ENCODE measurements at regions not wholly inside any gene's neighbourhood (a gene's known extent, or its start where the extent isn't known, plus 50 kb on each side); places are given as distances from the start of the nearest gene placed in this dataset.

- H3K36me3 ChIP-seq (ENCODE audit: insufficient read depth) = no peaks in the 10 kb centered on the region
- no peaks in the 10 kb centered on the region for H4K20me1 ChIP-seq (ENCODE audit: insufficient read depth)
- H3K27ac ChIP-seq = no peak overlapping the region
- H3K9ac ChIP-seq = no peak overlapping the region
- no peaks in the 10 kb centered on the region for H3K27me3 ChIP-seq (ENCODE audit: insufficient read depth, low read depth)
- no peak overlapping the region for H3K4me3 ChIP-seq (IDR thresholded peaks at IDR 0.05; ENCODE audit: insufficient read depth, low read depth, low read length)
- no peak overlapping the region for H3K4me2 ChIP-seq
- no peak for TF ChIP-seq CTCF (conservative IDR thresholded peaks at IDR 0.05; ENCODE audit: low read depth, low read length)
- H2AFZ ChIP-seq (ENCODE audit: low read depth) = no peak overlapping the region
- H3K4me1 ChIP-seq (ENCODE audit: low read depth, poor library complexity, severe bottlenecking) = no peaks in the 10 kb centered on the region
- H3K79me2 ChIP-seq (ENCODE audit: insufficient read depth, low read depth) = no peaks in the 10 kb centered on the region
Measured at GRCh38 chr18:77539860-77540259, 290.2 kb downstream of the GALR1 start.

GRCh38 chr18:77544792-77545191 lies 295.1 kb downstream of the GALR1 start:
- Histone ChIP-seq H3K4me2 (no peak overlapping the region), H4K20me1 (ENCODE audit: insufficient read depth) (no peaks in the 10 kb centered on the region), H3K9ac (no peak overlapping the region), H3K4me3 (IDR thresholded peaks at IDR 0.05; ENCODE audit: insufficient read depth, low read depth, low read length) (no peak overlapping the region), H3K36me3 (ENCODE audit: insufficient read depth) (no peaks in the 10 kb centered on the region), H2AFZ (ENCODE audit: low read depth) (no peak overlapping the region), H3K27ac (no peak overlapping the region), H3K79me2 (ENCODE audit: insufficient read depth, low read depth) (no peaks in the 10 kb centered on the region), H3K27me3 (ENCODE audit: insufficient read depth, low read depth) (no peaks in the 10 kb centered on the region), H3K4me1 (ENCODE audit: low read depth, poor library complexity, severe bottlenecking) (no peaks in the 10 kb centered on the region)
- TF ChIP-seq CTCF (conservative IDR thresholded peaks at IDR 0.05; ENCODE audit: low read depth, low read length) = no peak

GRCh38 chr18:77547757-77548156 lies 298.1 kb downstream of the GALR1 start:
- no peak overlapping the region for H3K9ac ChIP-seq
- H3K27me3 ChIP-seq (ENCODE audit: insufficient read depth, low read depth) = no peaks in the 10 kb centered on the region
- H2AFZ ChIP-seq (ENCODE audit: low read depth) = no peak overlapping the region
- no peaks in the 10 kb centered on the region for H3K36me3 ChIP-seq (ENCODE audit: insufficient read depth)
- H3K27ac ChIP-seq = no peak overlapping the region
- no peaks in the 10 kb centered on the region for H4K20me1 ChIP-seq (ENCODE audit: insufficient read depth)
- H3K4me2 ChIP-seq = no peak overlapping the region
- no peak overlapping the region for H3K4me3 ChIP-seq (IDR thresholded peaks at IDR 0.05; ENCODE audit: insufficient read depth, low read depth, low read length)
- TF ChIP-seq CTCF (conservative IDR thresholded peaks at IDR 0.05; ENCODE audit: low read depth, low read length) = no peak
- no peaks in the 10 kb centered on the region for H3K79me2 ChIP-seq (ENCODE audit: insufficient read depth, low read depth)
- no peaks in the 10 kb centered on the region for H3K4me1 ChIP-seq (ENCODE audit: low read depth, poor library complexity, severe bottlenecking)

- H4K20me1 ChIP-seq (ENCODE audit: insufficient read depth) = no peaks in the 10 kb centered on the region
- no peak overlapping the region for H3K9ac ChIP-seq
- H3K79me2 ChIP-seq (ENCODE audit: insufficient read depth, low read depth) = no peaks in the 10 kb centered on the region
- no peaks in the 10 kb centered on the region for H3K4me1 ChIP-seq (ENCODE audit: low read depth, poor library complexity, severe bottlenecking)
- H3K4me2 ChIP-seq = no peak overlapping the region
- H3K27me3 ChIP-seq (ENCODE audit: insufficient read depth, low read depth) = no peaks in the 10 kb centered on the region
- no peak overlapping the region for H2AFZ ChIP-seq (ENCODE audit: low read depth)
- H3K27ac ChIP-seq = no peak overlapping the region
- no peak for TF ChIP-seq CTCF (conservative IDR thresholded peaks at IDR 0.05; ENCODE audit: low read depth, low read length)
- no peak overlapping the region for H3K4me3 ChIP-seq (IDR thresholded peaks at IDR 0.05; ENCODE audit: insufficient read depth, low read depth, low read length)
- no peaks in the 10 kb centered on the region for H3K36me3 ChIP-seq (ENCODE audit: insufficient read depth)
Measured at GRCh38 chr18:77548790-77549420, 299.3 kb downstream of the GALR1 start.

Data from KMS-11 (cell line).